Stimulated activated CD8-positive, alpha-beta memory T cell treated with anti-CD3 and anti-CD28 coated beads, Interleukin-4, amount 100 ng/mL, for 24 hours (primary cell): ENCODE measurements at regions not wholly inside any gene's neighbourhood (a gene's known extent, or its start where the extent isn't known, plus 50 kb on each side); places are given as distances from the start of the nearest gene placed in this dataset.
A peak's percentile ranks its signal among the peaks of the same experiment; 100 is the strongest.
"Not testable (repeated sequence)": the region's sequence is repeated elsewhere in the genome, so short reads cannot be mapped to it uniquely, and the experiment has no call there.

ENCODE experiments used
- DNase-seq: peaks from one replicate; pipeline ENCODE4 v3.0.0-alpha.2; 2020; ENCODE audit warnings: low read depth

- no peak for DNase-seq
Observed at GRCh38 chr11:34001557-34002064, 49.9 kb upstream of the CAPRIN1 start.

GRCh38 chr11:33999393-33999792 lies 52.1 kb upstream of the CAPRIN1 start:
- no peak for DNase-seq

GRCh38 chr11:33997584-33998251 lies 53.8 kb upstream of the CAPRIN1 start:
- DNase-seq: no peak

- DNase-seq: peak; percentile 57
Observed at GRCh38 chr11:33996498-33997454, 54.8 kb upstream of the CAPRIN1 start.

GRCh38 chr11:33994937-33995336 lies 56.6 kb upstream of the CAPRIN1 start:
- DNase-seq: no peak

- DNase-seq: not testable (repeated sequence)
Observed at GRCh38 chr11:33991136-33991535, 60.4 kb upstream of the CAPRIN1 start.

GRCh38 chr11:33990131-33990530 lies 61.4 kb upstream of the CAPRIN1 start:
- DNase-seq: not testable (repeated sequence)

- no peak for DNase-seq
Observed at GRCh38 chr11:33989461-33989860, 62.1 kb upstream of the CAPRIN1 start.

GRCh38 chr11:33988586-33989370 lies 62.8 kb upstream of the CAPRIN1 start:
- no peak for DNase-seq

GRCh38 chr11:33987975-33988580 lies 63.5 kb upstream of the CAPRIN1 start:
- DNase-seq: peak; percentile 53

- no peak for DNase-seq
Observed at GRCh38 chr11:33987545-33987944, 64.0 kb upstream of the CAPRIN1 start.

GRCh38 chr11:33986597-33987501 lies 64.7 kb upstream of the CAPRIN1 start:
- not testable (repeated sequence) for DNase-seq

GRCh38 chr11:33984682-33985389 lies 66.7 kb upstream of the CAPRIN1 start:
- no peak for DNase-seq

GRCh38 chr11:33982661-33983060 lies 68.9 kb upstream of the CAPRIN1 start:
- no peak for DNase-seq

GRCh38 chr11:33980897-33981296 lies 70.6 kb upstream of the CAPRIN1 start:
- no peak for DNase-seq

- no peak for DNase-seq
Observed at GRCh38 chr11:33978376-33978775, 73.2 kb upstream of the CAPRIN1 start.

- DNase-seq: no peak
Observed at GRCh38 chr11:33977676-33978075, 73.9 kb upstream of the CAPRIN1 start.

GRCh38 chr11:33976495-33977199 lies 74.9 kb upstream of the CAPRIN1 start:
- DNase-seq: no peak

GRCh38 chr11:33974804-33975203 lies 76.7 kb upstream of the CAPRIN1 start:
- no peak for DNase-seq
